GM21737 (cell line): ENCODE measurements at regions not wholly inside any gene's neighbourhood (a gene's known extent, or its start where the extent isn't known, plus 50 kb on each side); places are given as distances from the start of the nearest gene placed in this dataset.

Experiments used
- ATAC-seq: cut with Tn5 transposase; IDR thresholded peaks from one replicate; pipeline ENCODE4 v1.9.1; 2021; ENCODE audit warnings: mild to moderate bottlenecking, moderate library complexity; ENCODE audit not compliant: unreplicated experiment

DNA sequence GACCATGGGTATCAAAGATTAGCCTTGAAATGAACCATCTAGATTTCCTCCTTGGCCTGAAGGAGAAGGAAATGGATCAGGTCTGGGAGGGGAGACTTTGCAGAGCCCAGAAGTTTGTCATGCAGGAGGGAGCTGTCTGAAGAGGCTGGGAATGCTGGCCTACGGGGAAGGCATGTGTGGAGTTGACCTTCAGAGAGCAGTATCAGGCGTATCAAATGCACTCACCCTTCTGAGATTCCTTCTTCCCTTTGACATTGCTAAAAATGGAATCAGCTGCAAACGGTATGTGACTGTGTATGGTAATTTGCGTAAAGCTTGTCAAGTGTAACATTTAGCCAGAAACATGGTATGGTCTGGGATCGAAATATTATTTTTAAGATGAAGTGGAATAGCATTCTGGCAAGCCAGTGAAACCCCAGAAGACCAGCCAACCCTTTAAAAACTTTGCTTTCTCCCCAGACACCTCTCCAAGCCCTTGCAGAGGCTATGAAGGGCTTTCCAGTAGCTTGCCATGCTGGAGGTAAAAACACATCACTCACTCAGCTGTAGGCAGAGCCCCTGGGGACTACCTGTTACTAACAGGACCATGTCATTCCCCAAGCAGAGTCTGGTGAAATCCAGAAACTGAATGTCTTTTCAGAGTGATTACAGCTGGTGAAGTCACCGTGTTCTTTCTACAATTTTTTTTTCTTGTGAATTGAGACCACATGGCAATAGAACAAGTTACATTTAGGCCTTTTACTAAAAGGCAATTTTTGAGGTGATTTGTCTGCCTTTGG lies 174.7 kb upstream of the SLC24A5 start:
- no peak for ATAC-seq

DNA sequence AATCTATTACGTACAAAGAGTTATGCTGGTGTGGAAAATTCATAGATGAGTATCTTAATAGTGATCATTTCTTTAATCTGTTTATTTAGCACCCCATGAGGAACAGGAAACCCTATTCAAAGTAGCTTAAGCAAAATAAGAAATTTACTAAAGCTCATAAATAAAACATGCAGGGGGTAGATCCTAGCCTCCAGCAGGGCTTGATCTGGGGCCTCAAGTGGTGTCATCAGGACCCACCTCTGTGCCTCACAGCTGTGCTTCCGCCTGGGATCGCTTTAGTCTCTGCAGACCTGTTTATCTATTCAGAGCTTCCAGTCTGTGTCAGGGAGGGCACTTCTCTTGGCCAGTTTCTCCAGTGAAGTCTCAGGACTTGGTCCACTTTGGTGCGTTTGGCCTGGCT lies 171.0 kb upstream of the SLC24A5 start:
- ATAC-seq, result no peak

DNA sequence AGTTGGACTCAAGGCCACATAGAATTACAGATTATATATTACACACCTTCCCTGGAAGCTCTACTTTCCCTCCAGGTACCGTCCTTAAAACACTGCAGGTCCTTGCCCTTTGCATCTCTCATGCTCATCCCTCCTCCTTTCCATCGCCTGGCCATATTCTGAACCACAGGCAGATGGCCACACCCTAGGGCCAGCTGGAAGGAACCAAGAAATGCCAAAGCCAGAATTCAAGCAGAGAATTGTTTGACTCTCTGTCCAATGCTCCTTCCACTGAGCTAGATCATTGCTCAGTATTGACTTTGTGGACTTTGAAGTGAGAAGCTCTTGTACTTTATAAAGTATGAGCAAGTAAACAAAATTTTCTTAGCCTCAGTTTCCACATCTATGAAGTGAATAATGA lies 170.3 kb upstream of the SLC24A5 start:
- ATAC-seq, result no peak

DNA sequence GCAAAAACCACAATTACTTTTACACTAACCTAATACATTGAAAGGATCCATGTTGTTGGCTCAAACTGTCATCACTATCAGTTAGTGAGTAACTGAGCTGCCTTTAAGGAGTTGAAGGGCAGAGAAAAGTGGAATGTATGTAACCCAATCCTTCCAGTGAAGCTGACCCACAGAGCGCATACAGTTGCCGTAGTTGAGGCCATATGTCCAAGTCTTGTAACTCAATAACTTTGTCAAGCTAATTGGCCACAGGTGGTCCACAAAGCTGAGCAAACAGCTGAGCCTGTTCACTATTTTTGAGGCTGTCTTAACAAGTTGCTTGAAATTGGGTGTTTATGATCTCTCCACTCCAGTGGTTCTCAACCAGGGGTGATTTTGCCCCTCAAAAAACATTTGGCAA lies 169.0 kb upstream of the SLC24A5 start:
- no peak for ATAC-seq

DNA sequence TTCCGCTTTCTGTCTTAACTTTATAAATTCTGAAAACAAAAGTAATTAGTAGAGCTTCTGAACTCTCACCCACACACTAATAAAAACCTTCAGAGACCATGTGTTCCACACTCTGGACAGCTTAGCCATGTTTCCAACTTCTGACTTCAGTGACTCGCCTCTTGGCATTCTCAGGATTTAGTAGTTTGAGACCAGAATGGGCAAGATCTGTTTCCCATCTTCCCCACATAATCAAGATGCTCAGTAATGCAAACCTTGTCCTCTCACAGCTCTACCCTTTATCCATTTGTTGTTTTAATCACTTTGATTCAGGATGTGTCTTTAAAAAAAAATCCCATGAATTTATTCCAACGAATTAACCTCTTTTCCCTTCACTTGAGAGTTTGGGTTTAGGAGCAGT lies 166.6 kb upstream of the SLC24A5 start:
- no peak for ATAC-seq

DNA sequence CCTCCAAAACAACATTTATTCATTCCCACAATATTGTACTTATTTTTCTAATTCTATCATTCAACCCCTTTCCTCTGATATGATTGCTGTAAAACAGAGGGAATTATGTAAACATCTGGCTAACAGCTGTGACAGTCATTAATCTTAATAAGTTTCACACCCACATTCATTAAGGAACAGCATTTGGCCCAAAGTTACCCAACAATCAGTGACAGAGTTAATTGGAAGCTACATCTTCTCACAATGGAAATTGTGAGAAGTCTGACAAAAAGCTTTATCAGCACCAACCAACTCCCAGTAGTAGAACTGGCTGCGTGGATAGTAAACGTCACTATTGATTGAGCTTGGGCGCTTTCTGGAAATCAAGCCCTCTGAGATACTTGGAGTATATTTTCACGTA lies 165.8 kb upstream of the SLC24A5 start:
- ATAC-seq, result no peak

DNA sequence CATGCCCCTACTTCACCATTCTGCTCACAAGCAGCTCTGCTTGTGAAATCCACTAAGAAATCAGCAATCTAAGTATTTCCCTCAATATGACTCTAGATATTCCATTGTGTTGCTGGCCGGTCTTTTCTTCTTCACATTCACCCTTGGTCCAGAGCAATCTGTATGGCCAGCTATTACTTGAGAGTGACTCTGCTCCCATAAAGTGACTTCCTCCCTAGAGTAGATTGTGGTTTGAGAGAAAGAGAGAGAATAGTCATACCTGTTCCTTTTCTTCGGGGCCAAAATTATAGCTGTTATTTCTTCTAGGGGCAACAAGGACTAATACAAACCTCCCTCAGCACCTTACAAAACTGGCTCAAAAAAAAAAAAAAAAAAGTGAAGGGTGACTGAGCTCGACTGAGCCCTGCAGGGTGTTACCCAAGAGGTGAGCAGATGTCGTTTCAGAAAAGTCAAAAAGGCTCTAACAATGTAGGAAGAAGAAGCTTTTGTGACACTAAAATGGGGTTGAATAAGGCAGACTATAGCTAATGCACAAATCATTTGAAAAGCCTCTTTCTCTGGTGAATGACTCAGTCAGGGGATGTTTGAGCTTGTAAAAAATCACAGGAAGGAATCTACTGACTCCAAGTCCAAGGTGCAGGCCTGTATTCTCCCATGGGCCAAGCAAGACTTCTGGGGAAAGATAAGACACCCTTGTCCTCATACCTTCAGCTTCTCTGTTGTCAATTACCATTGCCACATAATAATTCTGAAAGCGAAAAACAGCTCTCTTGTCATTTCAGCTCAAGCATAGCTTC lies 161.0 kb upstream of the SLC24A5 start:
- no peak for ATAC-seq

DNA sequence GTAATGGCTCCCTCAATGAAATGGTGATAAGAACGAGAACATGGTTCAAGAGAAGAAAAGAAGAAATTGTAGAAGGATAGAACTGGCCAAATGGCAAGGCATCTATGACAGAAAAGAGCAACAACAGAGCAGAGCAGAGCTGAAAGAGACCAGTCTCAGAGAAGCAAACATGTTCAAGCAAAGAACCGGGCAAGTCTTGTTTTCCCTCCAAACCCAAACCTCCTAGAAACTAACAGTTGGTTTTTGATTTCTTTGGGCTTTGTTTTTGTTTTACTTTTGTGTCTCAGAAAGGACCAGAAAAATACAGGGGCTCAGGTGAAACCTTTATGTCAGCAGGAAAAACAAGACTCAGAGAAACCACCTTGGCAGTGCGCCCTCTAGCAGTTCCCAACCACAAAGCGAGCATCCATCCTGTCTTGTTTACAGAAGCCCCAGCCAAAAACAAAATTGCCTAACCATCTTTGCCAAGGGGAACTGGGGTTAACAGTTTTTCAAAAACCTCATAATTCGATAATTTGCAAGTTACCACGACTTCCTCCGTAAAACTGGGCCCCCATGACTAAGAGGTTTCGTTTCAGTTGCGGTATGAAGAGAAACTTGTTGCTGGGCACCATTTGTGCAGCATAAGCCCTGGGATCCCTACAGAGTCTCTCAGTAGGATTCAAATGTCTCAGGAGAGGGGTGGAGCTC lies 159.2 kb upstream of the SLC24A5 start:
- ATAC-seq, result peak; percentile 87

DNA sequence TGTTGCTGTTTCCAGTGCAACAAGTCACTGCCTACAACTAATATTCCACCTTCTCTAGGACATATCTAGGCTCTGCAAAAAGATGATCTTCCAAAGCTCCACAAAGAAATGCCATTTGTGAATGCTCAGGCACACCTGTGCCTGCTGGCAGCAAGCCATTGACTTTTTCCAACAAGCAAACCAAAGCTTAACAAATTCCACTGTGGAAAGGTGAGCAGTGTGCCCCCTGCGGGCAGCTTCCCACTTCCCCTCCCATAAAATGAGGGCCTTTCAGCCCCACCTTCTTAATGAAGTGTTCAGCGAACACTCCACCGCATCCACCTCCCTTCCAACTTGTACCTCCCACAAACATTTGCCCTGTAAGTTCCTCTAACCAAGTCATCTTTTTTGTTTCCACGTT lies 157.5 kb upstream of the SLC24A5 start:
- ATAC-seq, result no peak

DNA sequence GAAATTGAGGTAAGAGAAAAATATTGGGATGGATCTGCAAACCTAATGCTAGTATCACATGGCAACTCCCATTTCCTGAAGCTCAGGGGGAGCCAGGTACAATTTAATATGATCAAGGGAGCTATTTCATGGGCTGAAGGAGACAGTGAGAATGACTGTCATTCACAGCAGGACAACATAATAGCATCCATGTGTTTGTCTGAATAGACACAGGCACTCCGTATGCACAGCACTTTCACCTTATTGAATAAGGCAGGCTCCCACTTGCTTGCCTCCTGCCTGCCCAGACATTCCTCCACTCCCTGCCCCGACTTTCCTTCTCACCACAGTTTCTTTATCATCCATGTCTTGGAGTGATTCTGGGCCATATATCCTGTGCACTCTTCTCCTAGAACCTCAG lies 156.6 kb upstream of the SLC24A5 start:
- ATAC-seq, result no peak

DNA sequence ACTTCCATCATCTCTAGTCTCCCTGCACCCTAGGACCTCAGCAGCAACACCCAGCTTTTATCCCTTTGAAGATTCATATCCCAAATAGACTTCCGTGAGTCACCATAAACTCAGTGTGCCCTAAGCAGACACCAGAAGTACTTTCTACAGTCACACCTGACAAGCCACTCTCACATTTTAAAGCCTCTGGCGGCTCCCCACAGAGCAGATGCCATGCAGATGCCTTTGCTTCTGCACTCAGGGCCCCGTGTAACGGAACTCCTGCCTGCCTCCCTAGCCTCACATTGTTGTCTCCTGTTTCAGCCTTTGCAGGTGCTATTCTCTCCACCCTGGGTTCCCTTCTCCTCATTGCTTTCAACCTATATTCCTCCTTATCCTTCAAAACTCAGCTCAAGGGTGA lies 155.5 kb upstream of the SLC24A5 start:
- ATAC-seq, result no peak

DNA sequence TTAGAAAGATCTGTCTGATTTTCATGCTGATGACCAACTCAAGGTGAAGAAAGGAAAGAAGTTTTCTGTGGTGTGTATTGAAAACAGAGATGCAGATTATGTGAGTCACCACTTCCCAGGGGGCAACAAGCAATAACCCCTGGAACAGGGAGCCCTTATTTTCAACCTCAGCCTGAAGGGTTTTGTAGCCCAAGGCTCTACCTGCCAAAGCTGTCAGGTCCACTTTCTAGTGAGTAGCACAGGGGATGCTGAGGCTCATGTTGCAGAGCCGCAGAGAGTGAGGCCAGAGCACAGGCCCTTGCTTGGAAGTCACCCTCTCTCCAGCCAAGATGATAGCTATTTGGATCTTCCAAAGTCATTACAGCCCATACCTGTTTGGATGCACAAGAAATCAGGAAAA lies 152.2 kb upstream of the SLC24A5 start:
- ATAC-seq, result no peak

DNA sequence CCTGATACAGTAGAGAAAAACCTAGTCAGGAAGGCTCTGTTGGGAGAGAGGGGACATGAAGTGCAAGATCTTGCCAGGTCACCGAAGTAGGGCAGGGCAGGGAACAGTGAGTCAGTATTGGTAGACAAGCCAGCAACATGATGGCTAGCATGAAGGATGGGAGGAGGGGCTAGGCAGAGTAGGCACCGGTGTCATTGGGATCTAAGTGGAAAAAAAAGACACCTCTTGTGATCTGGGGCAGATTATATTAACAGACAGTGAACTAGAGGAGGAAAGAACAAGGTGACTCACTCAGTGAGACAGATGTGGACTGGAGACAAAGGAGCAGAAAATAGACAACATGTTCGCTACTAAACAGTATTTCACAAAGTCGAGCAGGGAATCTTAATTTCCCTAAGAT lies 149.2 kb upstream of the SLC24A5 start:
- no peak for ATAC-seq

DNA sequence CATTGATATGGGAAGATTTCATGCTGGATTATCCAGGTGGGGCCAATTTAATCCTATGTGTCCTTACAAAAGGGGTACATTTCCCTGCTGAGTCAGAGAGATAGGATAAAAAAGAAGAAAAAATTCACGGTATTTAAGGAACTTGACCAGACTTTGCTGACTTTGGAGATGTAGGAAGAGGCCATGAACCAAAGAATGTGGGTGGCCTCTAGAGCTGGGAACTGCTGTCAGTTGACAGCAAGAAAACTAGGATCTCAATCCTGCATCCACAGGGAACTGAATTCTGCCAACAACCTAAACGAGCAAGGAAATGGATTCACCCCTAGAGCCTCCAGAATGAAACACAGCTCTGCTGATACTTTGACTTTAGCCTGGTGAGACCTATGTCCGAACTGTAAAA lies 148.1 kb upstream of the SLC24A5 start:
- ATAC-seq, result no peak

DNA sequence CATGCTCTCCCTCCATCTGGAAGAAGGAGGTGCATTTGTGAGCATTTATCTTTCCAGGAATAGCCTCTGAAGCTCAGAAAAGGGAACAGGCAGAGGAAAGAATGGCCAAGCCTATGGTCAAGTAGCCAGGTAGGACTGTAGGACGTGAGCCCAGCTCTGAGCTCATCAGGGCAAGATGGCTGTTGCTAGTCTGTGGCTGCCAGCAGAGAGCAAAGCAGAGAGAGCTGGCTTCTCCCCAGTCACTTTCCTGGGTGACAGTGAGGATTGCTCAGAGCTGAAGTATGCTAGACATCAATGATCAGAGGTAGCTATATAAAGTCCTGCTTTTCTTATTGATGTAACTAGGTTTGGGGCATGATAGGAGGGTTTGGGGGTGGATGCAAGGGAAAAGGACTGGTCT lies 146.1 kb upstream of the SLC24A5 start:
- ATAC-seq, result no peak

DNA sequence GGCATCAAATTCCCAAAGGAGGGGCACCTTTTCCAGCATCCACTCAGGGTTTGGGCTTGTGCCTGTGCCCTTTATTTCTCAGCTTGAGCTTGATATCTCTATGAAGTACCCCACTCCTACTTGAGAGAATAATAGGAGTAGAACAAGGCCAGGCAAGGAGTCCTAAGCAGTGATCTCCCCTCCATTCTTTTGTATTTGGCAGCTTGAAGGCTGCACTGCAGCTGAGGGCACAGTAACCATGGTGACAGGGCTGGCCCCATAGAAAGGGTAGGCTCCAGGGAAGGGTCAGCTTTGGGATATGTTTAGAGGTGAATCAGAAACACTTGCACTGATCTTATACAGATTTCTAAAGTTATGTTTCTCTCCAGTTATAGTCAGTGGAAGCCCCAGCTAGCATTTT lies 145.4 kb upstream of the SLC24A5 start:
- no peak for ATAC-seq

DNA sequence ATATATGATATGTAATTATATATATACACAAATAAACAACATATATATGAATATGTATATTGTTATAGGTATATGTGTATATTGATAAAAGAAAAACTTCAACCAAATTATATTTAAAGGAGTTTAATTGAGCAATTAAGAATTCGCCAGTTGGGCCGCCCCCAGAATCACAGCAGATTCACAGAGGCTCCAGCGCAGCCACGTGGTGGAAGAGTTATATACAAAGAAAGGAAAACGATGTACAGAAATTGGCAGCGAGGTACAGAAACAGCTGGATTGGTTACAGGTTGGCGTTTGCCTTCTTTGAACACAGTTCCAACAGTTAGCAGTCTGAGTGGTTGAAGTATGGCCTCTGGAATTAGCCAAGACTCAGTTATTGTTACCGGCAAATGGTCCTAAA lies 137.3 kb upstream of the SLC24A5 start:
- ATAC-seq, result no peak

DNA sequence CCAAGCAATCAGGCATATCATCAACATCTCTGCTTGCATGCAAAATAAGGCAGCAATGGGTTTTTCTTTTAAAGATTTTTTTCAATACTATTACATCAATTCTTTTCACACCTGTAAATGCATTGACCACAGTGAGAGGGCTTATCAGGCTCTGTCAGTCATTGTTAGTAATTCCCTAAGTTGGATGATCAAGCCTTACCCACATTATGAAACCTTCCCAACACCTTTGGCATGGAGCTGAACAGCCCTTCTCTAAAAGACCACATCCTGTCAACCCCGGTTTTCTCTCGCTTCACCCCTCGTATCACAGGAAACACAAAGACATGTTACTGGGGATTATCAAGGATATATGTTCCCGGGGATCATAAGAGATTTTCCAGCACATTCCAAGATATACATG lies 135.2 kb upstream of the SLC24A5 start:
- ATAC-seq, result no peak

DNA sequence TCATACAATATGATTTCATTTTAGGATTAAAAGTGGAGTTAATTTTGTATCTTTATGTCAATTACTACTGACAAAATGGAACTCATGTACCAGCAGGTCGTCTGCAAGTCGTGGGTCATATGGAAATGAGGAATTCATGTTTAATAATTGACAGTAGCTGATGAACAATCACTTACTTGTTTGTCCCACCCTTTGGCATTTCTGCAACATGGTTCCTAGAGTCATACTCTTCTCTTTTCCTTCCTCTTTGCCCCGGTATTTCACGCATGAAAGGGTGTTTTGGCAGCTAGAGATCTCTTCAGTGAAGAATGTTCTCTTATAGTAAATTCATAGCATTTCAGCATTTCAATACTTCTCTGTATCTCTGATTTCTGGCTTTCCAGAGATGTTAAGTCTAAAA lies 133.3 kb upstream of the SLC24A5 start:
- ATAC-seq, result no peak

DNA sequence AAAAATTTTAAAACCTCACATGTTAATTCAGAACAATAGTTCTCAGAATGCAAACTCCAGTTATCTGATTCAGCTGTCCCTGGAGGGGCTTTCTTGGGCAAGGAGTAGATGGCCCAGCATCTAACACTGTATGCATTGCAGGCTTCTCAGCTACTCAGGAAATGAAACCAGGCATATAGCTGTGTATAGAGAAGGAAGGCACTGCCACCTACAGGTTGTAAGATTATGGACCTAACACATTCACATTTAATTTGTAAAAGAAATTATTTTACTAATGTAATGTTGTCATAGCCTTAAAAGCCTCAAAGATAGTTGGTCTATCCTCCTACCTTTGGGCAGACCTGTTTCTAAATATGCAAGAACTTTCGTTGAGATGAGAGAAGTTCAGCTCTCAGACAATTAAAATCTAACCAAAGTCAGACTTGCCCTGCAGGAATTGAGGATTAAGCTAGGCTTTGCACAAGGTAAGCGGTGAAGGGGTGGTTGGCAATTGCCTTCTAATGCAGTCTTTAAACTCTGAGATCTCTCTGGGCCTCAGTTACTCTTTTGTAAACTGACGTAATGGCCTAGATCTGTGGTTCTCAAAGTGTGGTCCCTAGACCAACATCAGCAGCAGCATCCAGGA lies 132.8 kb upstream of the SLC24A5 start:
- peak; percentile 87 for ATAC-seq

DNA sequence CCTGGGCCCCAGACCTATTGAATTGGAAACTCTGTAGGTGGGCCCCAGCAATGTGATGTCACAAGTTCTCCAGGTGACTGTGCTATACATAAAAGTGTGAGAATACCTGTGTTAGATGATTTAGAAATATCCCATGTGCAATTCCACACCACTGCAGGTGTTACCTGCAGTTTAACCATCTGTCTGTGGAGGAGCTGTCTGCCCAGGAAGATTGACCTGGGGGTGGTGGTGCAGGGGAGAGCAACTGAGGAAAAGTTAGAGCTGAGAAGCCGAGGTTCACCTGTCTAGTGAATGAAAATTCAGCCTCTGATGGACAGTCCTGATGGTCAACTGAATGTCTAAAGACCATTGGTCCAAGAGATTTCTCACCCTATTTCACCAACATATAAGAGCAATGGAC lies 132.2 kb upstream of the SLC24A5 start:
- no peak for ATAC-seq

DNA sequence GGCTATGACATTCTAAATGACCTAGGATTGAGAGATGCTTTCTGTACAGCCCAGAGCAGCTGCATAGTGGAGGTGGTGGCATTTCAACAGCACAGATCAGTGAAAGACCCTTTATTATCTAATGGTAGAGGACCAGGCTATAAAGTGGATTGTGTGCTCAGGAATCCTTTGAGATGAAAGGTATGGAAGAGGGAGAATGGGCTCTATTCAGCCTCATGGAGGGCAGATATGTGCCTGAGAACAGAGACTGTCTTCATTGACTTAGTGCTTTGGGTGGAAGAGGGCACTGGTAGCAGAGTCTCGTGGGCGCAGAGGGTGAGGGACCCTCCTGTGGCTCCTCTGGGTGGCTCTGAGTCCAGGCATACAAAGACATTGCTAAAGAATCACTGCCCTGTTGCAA lies 130.0 kb upstream of the SLC24A5 start:
- no peak for ATAC-seq
